ENCODE measurements at regions not wholly inside any gene's neighbourhood (a gene's known extent, or its start where the extent isn't known, plus 50 kb on each side); places are given as distances from the start of the nearest gene placed in this dataset.

DNA sequence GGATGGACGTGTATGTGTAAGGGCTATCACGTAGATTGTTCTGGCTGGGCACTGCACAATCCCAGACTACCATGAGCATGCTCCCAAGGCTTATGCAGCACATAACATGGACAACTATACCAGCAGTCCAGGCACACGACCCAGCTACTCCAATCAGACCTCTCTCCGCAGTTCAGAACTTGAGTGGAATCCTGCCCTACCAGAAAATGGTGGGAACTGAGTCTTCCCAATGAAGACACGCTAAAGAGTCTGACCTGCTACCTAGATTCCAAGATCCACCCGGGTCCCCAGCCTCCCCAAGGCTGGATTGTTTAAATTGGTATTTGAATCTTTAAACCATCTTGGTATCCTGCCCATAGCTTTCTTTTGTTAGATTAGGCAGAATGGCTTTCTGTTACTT, 251.3 kb upstream of the KAZN start:
- TF ChIP-seq CTCF (IDR thresholded peaks at IDR 0.05; ENCODE audit: low read depth, low read length, poor library complexity, severe bottlenecking) (no peak), EZH2phosphoT487 (IDR thresholded peaks at IDR 0.05; ENCODE audit: borderline replicate concordance, low read length) (no peak)

All from DOHH2 (cell line).